DOHH2 (cell line): ENCODE measurements at regions not wholly inside any gene's neighbourhood (a gene's known extent, or its start where the extent isn't known, plus 50 kb on each side); places are given as distances from the start of the nearest gene placed in this dataset.

ENCODE experiments used
- CTCF ChIP-seq: fragments of 200-600 bp; sonication (generic); IDR thresholded peaks from one replicate; pipeline ENCODE4 v1.5.1; 2014; ENCODE audit warnings: antibody characterized with exemption, mild to moderate bottlenecking, low read depth, low read length; ENCODE audit not compliant: poor library complexity, severe bottlenecking
- EZH2phosphoT487 ChIP-seq: fragments of 200-600 bp; sonication (generic); IDR thresholded peaks from 2 replicates; pipeline ENCODE4 v1.6.1; 2017; ENCODE audit warnings: borderline replicate concordance, mild to moderate bottlenecking, antibody characterized with exemption, low read length, moderate library complexity, mixed read lengths

GRCh38 chr9:78858266-78858665 lies 561.3 kb downstream of the PSAT1 start:
- TF ChIP-seq CTCF (no peak), EZH2phosphoT487 (no peak)
